ENCODE measurements at regions not wholly inside any gene's neighbourhood (a gene's known extent, or its start where the extent isn't known, plus 50 kb on each side); places are given as distances from the start of the nearest gene placed in this dataset.

DNA sequence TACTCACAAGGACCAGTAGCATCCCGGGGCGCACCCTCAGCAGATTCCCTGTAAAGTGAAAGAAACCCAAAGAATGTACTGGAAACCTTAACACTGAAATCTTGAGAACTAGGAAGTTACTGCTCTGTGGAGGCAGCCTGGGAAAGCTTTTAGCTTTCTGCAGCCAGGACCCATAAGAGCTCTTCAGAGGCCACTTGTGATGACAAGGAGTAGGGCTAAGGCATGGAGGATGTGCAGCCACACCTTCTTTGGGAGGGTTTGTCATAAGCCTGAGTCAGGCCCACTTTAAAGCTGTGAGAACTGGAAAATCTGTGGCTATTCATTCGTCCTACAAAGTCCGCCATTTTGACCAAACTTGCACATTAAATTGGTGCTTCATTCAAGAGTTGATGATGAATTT lies 291.1 kb upstream of the TLE4 start:
- H3K9ac ChIP-seq (ENCODE audit: low read length): no peak overlapping the region
- H3K9me3 ChIP-seq (ENCODE audit: control insufficient read depth, insufficient read depth, low read depth, low read length): no peaks in the 10 kb centered on the region
- no peaks in the 10 kb centered on the region for H3K36me3 ChIP-seq (ENCODE audit: control insufficient read depth, insufficient read depth, low read length)
- no peak overlapping the region for H3K27ac ChIP-seq (ENCODE audit: low read depth, low read length)
- H3K27me3 ChIP-seq (ENCODE audit: control insufficient read depth, insufficient read depth, low read length): no peaks in the 10 kb centered on the region
- H3K4me3 ChIP-seq (ENCODE audit: low read depth, low read length): no peak overlapping the region
- no peaks in the 10 kb centered on the region for H3K4me1 ChIP-seq (ENCODE audit: control insufficient read depth, insufficient read depth, low read length)

GRCh38 chr9:79284081-79284480 lies 287.7 kb upstream of the TLE4 start:
- Histone ChIP-seq H3K4me3 (ENCODE audit: low read depth, low read length) (no peak overlapping the region), H3K27me3 (ENCODE audit: control insufficient read depth, insufficient read depth, low read length) (no peaks in the 10 kb centered on the region), H3K9ac (ENCODE audit: low read length) (no peak overlapping the region), H3K36me3 (ENCODE audit: control insufficient read depth, insufficient read depth, low read length) (no peaks in the 10 kb centered on the region), H3K4me1 (ENCODE audit: control insufficient read depth, insufficient read depth, low read length) (no peaks in the 10 kb centered on the region), H3K27ac (ENCODE audit: low read depth, low read length) (no peak overlapping the region), H3K9me3 (ENCODE audit: control insufficient read depth, insufficient read depth, low read depth, low read length) (no peaks in the 10 kb centered on the region)

GRCh38 chr9:79286992-79287707 lies 284.6 kb upstream of the TLE4 start:
- H3K27ac ChIP-seq (ENCODE audit: low read depth, low read length): no peak overlapping the region

DNA sequence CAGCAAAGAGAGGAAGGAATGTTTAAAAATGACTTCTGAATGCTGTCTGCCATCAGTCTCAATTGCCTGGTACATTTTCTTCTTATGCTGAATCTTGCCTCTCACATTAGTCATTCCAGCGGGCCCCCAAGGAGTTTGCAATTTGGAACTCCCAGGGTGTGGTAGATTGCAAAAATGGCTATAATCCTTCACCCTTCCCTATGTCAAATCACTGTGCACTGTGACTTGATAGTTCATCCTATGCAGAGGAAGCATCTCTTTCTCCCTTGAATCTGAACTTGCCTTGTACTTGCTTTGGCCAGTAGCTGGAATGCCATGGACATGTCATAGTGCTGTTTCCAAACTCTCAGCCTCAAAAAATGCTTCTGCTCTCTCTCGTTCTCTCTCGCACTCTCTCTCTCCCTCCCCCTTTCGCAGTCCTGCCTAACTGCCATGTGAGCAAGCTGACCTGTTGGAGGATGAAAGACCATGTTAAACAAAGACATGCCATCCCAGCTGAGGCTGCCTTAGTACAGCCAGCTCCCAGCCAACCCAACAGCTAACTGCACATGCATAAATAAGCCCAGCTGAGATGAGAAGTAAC lies 284.0 kb upstream of the TLE4 start:
- Histone ChIP-seq H3K9ac (ENCODE audit: low read length) (no peak overlapping the region), H3K27ac (ENCODE audit: low read depth, low read length) (no peak overlapping the region)

More at GRCh38 chr9:79286992-79287707, 284.6 kb upstream of the TLE4 start:
- no peaks in the 10 kb centered on the region for H3K27me3 ChIP-seq (ENCODE audit: control insufficient read depth, insufficient read depth, low read length)
- H3K4me1 ChIP-seq (ENCODE audit: control insufficient read depth, insufficient read depth, low read length): no peaks in the 10 kb centered on the region
- no peak overlapping the region for H3K9ac ChIP-seq (ENCODE audit: low read length)
- no peaks in the 10 kb centered on the region for H3K36me3 ChIP-seq (ENCODE audit: control insufficient read depth, insufficient read depth, low read length)
- H3K4me3 ChIP-seq (ENCODE audit: low read depth, low read length): no peak overlapping the region
- H3K9me3 ChIP-seq (ENCODE audit: control insufficient read depth, insufficient read depth, low read depth, low read length): no peaks in the 10 kb centered on the region

GRCh38 chr9:79289856-79290255 lies 281.9 kb upstream of the TLE4 start:
- H3K4me1 ChIP-seq (ENCODE audit: control insufficient read depth, insufficient read depth, low read length): no peaks in the 10 kb centered on the region
- H3K9ac ChIP-seq (ENCODE audit: low read length): no peak overlapping the region
- H3K27me3 ChIP-seq (ENCODE audit: control insufficient read depth, insufficient read depth, low read length): no peaks in the 10 kb centered on the region
- H3K36me3 ChIP-seq (ENCODE audit: control insufficient read depth, insufficient read depth, low read length): no peaks in the 10 kb centered on the region
- H3K27ac ChIP-seq (ENCODE audit: low read depth, low read length): no peak overlapping the region
- H3K4me3 ChIP-seq (ENCODE audit: low read depth, low read length): no peak overlapping the region
- H3K9me3 ChIP-seq (ENCODE audit: control insufficient read depth, insufficient read depth, low read depth, low read length): no peaks in the 10 kb centered on the region

More for the DNA sequence above, 284.0 kb upstream of the TLE4 start:
- Histone ChIP-seq H3K27me3 (ENCODE audit: control insufficient read depth, insufficient read depth, low read length) (no peaks in the 10 kb centered on the region), H3K9me3 (ENCODE audit: control insufficient read depth, insufficient read depth, low read depth, low read length) (no peaks in the 10 kb centered on the region), H3K4me1 (ENCODE audit: control insufficient read depth, insufficient read depth, low read length) (no peaks in the 10 kb centered on the region), H3K36me3 (ENCODE audit: control insufficient read depth, insufficient read depth, low read length) (no peaks in the 10 kb centered on the region), H3K4me3 (ENCODE audit: low read depth, low read length) (no peak overlapping the region)

- H3K4me1 ChIP-seq (ENCODE audit: control insufficient read depth, insufficient read depth, low read length): no peaks in the 10 kb centered on the region
- H3K9me3 ChIP-seq (ENCODE audit: control insufficient read depth, insufficient read depth, low read depth, low read length): no peaks in the 10 kb centered on the region
- no peak overlapping the region for H3K27ac ChIP-seq (ENCODE audit: low read depth, low read length)
- no peaks in the 10 kb centered on the region for H3K36me3 ChIP-seq (ENCODE audit: control insufficient read depth, insufficient read depth, low read length)
- no peaks in the 10 kb centered on the region for H3K27me3 ChIP-seq (ENCODE audit: control insufficient read depth, insufficient read depth, low read length)
- no peak overlapping the region for H3K9ac ChIP-seq (ENCODE audit: low read length)
- H3K4me3 ChIP-seq (ENCODE audit: low read depth, low read length): no peak overlapping the region
Observed at GRCh38 chr9:79292731-79293280, 279.0 kb upstream of the TLE4 start.

DNA sequence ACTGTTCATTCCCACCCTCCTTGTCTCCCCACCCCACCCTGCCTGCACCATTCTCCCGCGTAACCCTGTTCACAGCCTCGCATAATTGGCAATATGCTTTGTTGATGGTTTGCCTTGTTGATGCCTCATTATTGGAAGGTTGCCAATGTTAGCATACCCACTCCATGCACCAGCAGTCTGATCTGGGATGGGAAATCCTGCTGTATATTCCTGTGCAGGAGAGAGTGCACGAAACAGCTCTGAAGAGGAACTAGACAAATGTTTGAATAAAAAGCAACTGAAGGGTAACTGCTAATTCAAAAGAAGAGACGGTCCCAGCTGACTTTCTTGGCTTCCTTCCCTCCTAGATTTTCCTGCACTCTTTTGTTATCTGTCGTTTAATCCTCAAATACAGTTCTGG lies 271.7 kb upstream of the TLE4 start:
- no peaks in the 10 kb centered on the region for H3K36me3 ChIP-seq (ENCODE audit: control insufficient read depth, insufficient read depth, low read length)
- H3K9me3 ChIP-seq (ENCODE audit: control insufficient read depth, insufficient read depth, low read depth, low read length): no peaks in the 10 kb centered on the region
- H3K27me3 ChIP-seq (ENCODE audit: control insufficient read depth, insufficient read depth, low read length): no peaks in the 10 kb centered on the region; the same call in 1 of the 2 replicates
- H3K27ac ChIP-seq (ENCODE audit: low read depth, low read length): no peak overlapping the region
- H3K4me1 ChIP-seq (ENCODE audit: control insufficient read depth, insufficient read depth, low read length): peaks cover 28% of the 10 kb centered on the region
- H3K9ac ChIP-seq (ENCODE audit: low read length): no peak overlapping the region
- no peak overlapping the region for H3K4me3 ChIP-seq (ENCODE audit: low read depth, low read length)

GRCh38 chr9:79301085-79301484 lies 270.7 kb upstream of the TLE4 start:
- no peaks in the 10 kb centered on the region for H3K9me3 ChIP-seq (ENCODE audit: control insufficient read depth, insufficient read depth, low read depth, low read length)
- H3K27ac ChIP-seq (ENCODE audit: low read depth, low read length): no peak overlapping the region
- H3K36me3 ChIP-seq (ENCODE audit: control insufficient read depth, insufficient read depth, low read length): no peaks in the 10 kb centered on the region
- H3K9ac ChIP-seq (ENCODE audit: low read length): no peak overlapping the region
- H3K4me1 ChIP-seq (ENCODE audit: control insufficient read depth, insufficient read depth, low read length): peaks cover 28% of the 10 kb centered on the region
- H3K27me3 ChIP-seq (ENCODE audit: control insufficient read depth, insufficient read depth, low read length): no peaks in the 10 kb centered on the region; the same call in 1 of the 2 replicates
- no peak overlapping the region for H3K4me3 ChIP-seq (ENCODE audit: low read depth, low read length)

- H3K4me1 ChIP-seq (ENCODE audit: control insufficient read depth, insufficient read depth, low read length): peaks cover 28% of the 10 kb centered on the region
- H3K27me3 ChIP-seq (ENCODE audit: control insufficient read depth, insufficient read depth, low read length): no peaks in the 10 kb centered on the region; the same call in 1 of the 2 replicates
- H3K4me3 ChIP-seq (ENCODE audit: low read depth, low read length): no peak overlapping the region
- H3K36me3 ChIP-seq (ENCODE audit: control insufficient read depth, insufficient read depth, low read length): no peaks in the 10 kb centered on the region
- H3K9ac ChIP-seq (ENCODE audit: low read length): no peak overlapping the region
- no peaks in the 10 kb centered on the region for H3K9me3 ChIP-seq (ENCODE audit: control insufficient read depth, insufficient read depth, low read depth, low read length)
- no peak overlapping the region for H3K27ac ChIP-seq (ENCODE audit: low read depth, low read length)
Observed at GRCh38 chr9:79301551-79302391, 270.0 kb upstream of the TLE4 start.

- Histone ChIP-seq H3K36me3 (ENCODE audit: control insufficient read depth, insufficient read depth, low read length) (no peaks in the 10 kb centered on the region), H3K4me1 (ENCODE audit: control insufficient read depth, insufficient read depth, low read length) (peaks cover 28% of the 10 kb centered on the region), H3K9ac (ENCODE audit: low read length) (no peak overlapping the region), H3K27me3 (ENCODE audit: control insufficient read depth, insufficient read depth, low read length) (no peaks in the 10 kb centered on the region; the same call in 1 of the 2 replicates), H3K4me3 (ENCODE audit: low read depth, low read length) (no peak overlapping the region), H3K9me3 (ENCODE audit: control insufficient read depth, insufficient read depth, low read depth, low read length) (no peaks in the 10 kb centered on the region), H3K27ac (ENCODE audit: low read depth, low read length) (no peak overlapping the region)
Observed at GRCh38 chr9:79302569-79302968, 269.2 kb upstream of the TLE4 start.

DNA sequence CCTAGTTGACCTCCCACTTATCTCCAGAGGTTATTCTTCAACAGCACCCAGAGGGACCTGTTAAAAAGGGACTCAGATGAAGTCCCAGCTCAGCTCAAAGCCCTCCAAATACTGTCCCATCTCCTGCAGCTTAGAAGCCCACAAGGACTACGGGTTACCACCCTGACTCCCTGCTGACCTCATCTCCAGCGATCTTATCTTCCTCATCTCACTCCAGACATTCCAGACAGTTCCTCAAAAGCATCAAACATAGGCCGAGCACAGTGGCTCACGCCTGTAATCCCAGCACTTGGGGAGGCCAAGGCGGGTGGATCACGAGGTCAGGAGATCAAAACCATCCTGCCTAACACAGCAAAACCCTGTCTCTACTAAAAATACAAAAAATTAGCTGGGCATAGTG lies 263.8 kb upstream of the TLE4 start:
- Histone ChIP-seq H3K27ac (ENCODE audit: low read depth, low read length) (no peak overlapping the region), H3K9ac (ENCODE audit: low read length) (no peak overlapping the region), H3K4me1 (ENCODE audit: control insufficient read depth, insufficient read depth, low read length) (peaks cover 5% of the 10 kb centered on the region)

More for the DNA sequence above, 263.8 kb upstream of the TLE4 start:
- Histone ChIP-seq H3K4me3 (ENCODE audit: low read depth, low read length) (no peak overlapping the region), H3K36me3 (ENCODE audit: control insufficient read depth, insufficient read depth, low read length) (no peaks in the 10 kb centered on the region), H3K27me3 (ENCODE audit: control insufficient read depth, insufficient read depth, low read length) (no peaks in the 10 kb centered on the region; the same call in 1 of the 2 replicates), H3K9me3 (ENCODE audit: control insufficient read depth, insufficient read depth, low read depth, low read length) (no peaks in the 10 kb centered on the region)
